Colonic mucosa (tissue), 4 donors: ENCODE measurements at regions not wholly inside any gene's neighbourhood (a gene's known extent, or its start where the extent isn't known, plus 50 kb on each side); places are given as distances from the start of the nearest gene placed in this dataset.

Source experiments
- DNase-seq: peaks from one replicate; pipeline ENCODE4 v3.0.0-alpha.2; 2020
- H3K27ac ChIP-seq: fragments of 200-600 bp; one replicate; pipeline ENCODE4 v1.8.0; 2021
- H3K27me3 ChIP-seq: fragments of 200-600 bp; one replicate; pipeline ENCODE4 v1.8.0; 2021
- H3K36me3 ChIP-seq: fragments of 200-600 bp; one replicate; pipeline ENCODE4 v1.8.0; 2021
- H3K4me1 ChIP-seq: fragments of 200-600 bp; one replicate; pipeline ENCODE4 v1.8.0; 2021; ENCODE audit warnings: mild to moderate bottlenecking
- H3K4me3 ChIP-seq: fragments of 200-600 bp; one replicate; pipeline ENCODE4 v1.8.0; 2021
- H3K9ac ChIP-seq, 2 donors: one replicate each; pipeline ENCODE4 v1.7.0; 2013; ENCODE audit warnings: control low read depth in 2 of 2, low read depth in 2 of 2, low read length in 2 of 2
- H3K9me3 ChIP-seq: fragments of 200-600 bp; one replicate; pipeline ENCODE4 v1.8.0; 2021
- CTCF ChIP-seq: fragments of 200-600 bp; IDR thresholded peaks from one replicate; pipeline ENCODE4 v1.8.0; 2022; ENCODE audit warnings: antibody characterized with exemption, mild to moderate bottlenecking
- intact Hi-C: fragments of 100-400 bp; cut with DNase I; formaldehyde crosslinking; loops from one replicate; pipeline ENCODE4 v1.14.1; 2022
- donor health status: healthy.
- donor health status: DM: no; HTN: no; CAD: no.
- donor health status: DM: no; HTN: no; CAD: no.

GRCh38 chr13:107211073-107211472, 643.1 kb upstream of the ARGLU1 start:
- peak; percentile 80 for DNase-seq
- Histone ChIP-seq H3K9ac (no peak overlapping the region), H3K36me3 (no peaks in the 10 kb centered on the region), H3K9me3 (no peaks in the 10 kb centered on the region), H3K4me1 (peaks cover 7% of the 10 kb centered on the region), H3K27ac (no peak overlapping the region), H3K4me3 (no peak overlapping the region), H3K27me3 (no peaks in the 10 kb centered on the region)
- TF ChIP-seq CTCF = peak; percentile 90
- intact Hi-C loops = no loop called here

- DNase-seq = no peak
- Histone ChIP-seq H3K9me3 (no peaks in the 10 kb centered on the region), H3K4me1 (peaks cover 7% of the 10 kb centered on the region), H3K4me3 (no peak overlapping the region), H3K36me3 (no peaks in the 10 kb centered on the region), H3K27ac (no peak overlapping the region), H3K9ac (no peak overlapping the region), H3K27me3 (no peaks in the 10 kb centered on the region)
- no peak for TF ChIP-seq CTCF
- intact Hi-C loops = no loop called here
Observed at GRCh38 chr13:107210723-107211030, 642.7 kb upstream of the ARGLU1 start.

DNA sequence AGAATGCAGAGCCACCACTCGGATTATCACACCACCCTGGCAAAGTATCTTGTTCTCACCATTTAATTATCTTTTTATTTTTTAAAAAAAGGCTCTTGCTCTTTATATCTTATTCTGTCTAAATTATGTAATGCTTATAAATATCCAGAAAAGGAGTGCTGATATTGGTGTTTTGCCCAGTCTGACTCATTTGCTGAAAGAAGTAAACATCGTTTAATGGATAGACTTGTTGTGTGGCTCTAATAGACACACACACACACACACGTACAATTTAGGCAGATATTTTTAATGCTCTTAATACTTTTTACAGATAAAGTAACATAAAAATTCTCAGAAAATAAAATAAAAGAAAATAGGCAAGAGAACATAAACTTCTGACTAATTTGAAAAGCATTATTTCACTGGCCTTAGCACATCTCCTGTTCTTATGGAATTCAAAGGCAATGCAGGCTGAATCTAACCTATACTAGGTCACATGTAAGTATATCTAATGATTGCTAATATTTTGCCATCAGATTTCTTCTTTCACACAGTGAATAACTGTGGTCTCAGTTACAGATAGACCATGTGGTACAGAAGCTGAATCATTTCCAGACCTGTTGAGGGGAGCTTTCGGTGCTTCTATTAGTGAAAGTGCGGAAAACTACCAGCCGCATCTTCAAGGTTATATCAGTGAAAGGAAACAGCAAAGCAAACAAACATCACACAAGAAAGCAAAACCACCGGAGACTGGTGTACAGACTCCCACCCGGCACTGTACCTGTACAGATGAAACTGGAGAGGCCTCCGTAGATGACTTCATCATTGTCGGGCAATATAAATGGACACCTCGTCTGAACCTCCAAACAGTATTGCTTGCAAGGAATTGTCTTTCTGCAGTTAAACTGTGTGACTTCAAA, 642.1 kb upstream of the ARGLU1 start:
- intact Hi-C loops = loop anchor here (5.0 kb wide), 2 partner anchors 437 to 947 kb away; no protein-coding TSS in a partner anchor
- H3K4me1 ChIP-seq = peaks cover 7% of the 10 kb centered on the region
- H3K27ac ChIP-seq = no peak overlapping the region
- no peaks in the 10 kb centered on the region for H3K36me3 ChIP-seq
- DNase-seq = no peak
- no peak overlapping the region for H3K4me3 ChIP-seq
- H3K9ac ChIP-seq = no peak overlapping the region
- H3K27me3 ChIP-seq = no peaks in the 10 kb centered on the region
- TF ChIP-seq CTCF = no peak
- no peaks in the 10 kb centered on the region for H3K9me3 ChIP-seq

GRCh38 chr13:107208889-107209288, 641.0 kb upstream of the ARGLU1 start:
- intact Hi-C loops = loop anchor here (5.0 kb wide), 2 partner anchors 438 to 948 kb away; no protein-coding TSS in a partner anchor
- H3K4me3 ChIP-seq = no peak overlapping the region
- no peak for TF ChIP-seq CTCF

GRCh38 chr13:107205318-107206104, 637.6 kb upstream of the ARGLU1 start:
- Histone ChIP-seq H3K9ac (no peak overlapping the region), H3K9me3 (no peaks in the 10 kb centered on the region), H3K4me3 (no peak overlapping the region), H3K27ac (no peak overlapping the region), H3K4me1 (peaks cover 2% of the 10 kb centered on the region), H3K36me3 (no peaks in the 10 kb centered on the region), H3K27me3 (no peaks in the 10 kb centered on the region)
- DNase-seq = peak; percentile 56
- TF ChIP-seq CTCF = peak; percentile 99
- intact Hi-C loops = loop anchor here (5.0 kb wide), 2 partner anchors 442 to 952 kb away; no protein-coding TSS in a partner anchor

More at GRCh38 chr13:107208889-107209288, 641.0 kb upstream of the ARGLU1 start:
- Histone ChIP-seq H3K27ac (no peak overlapping the region), H3K9me3 (no peaks in the 10 kb centered on the region), H3K27me3 (no peaks in the 10 kb centered on the region), H3K36me3 (no peaks in the 10 kb centered on the region), H3K9ac (no peak overlapping the region), H3K4me1 (peaks cover 7% of the 10 kb centered on the region)
- no peak for DNase-seq
